Hepatocyte (in vitro differentiated cells): ENCODE measurements at regions not wholly inside any gene's neighbourhood (a gene's known extent, or its start where the extent isn't known, plus 50 kb on each side); places are given as distances from the start of the nearest gene placed in this dataset.

Experiments
- DNase-seq: peaks from one replicate; pipeline ENCODE4 v3.0.0-alpha.2; 2016; ENCODE audit warnings: low spot score
- H2AFZ ChIP-seq: fragments of 200-600 bp; sonication (generic); 2 replicates; pipeline ENCODE4 v1.6.0; 2016; ENCODE audit warnings: antibody characterized with exemption, mild to moderate bottlenecking
- H3K27ac ChIP-seq: fragments of 200-600 bp; sonication (generic); 2 replicates; pipeline ENCODE4 v1.5.1; 2016; ENCODE audit warnings: mild to moderate bottlenecking
- H3K27me3 ChIP-seq: fragments of 200-600 bp; sonication (generic); 2 replicates; pipeline ENCODE4 v1.6.1; 2016
- H3K36me3 ChIP-seq: fragments of 200-600 bp; sonication (generic); replicated peaks from 2 replicates; pipeline ENCODE4 v1.5.1; 2016; ENCODE audit warnings: low read depth; ENCODE audit not compliant: insufficient read depth
- H3K4me1 ChIP-seq: fragments of 200-600 bp; sonication (generic); 2 replicates; pipeline ENCODE4 v1.5.1; 2016; ENCODE audit warnings: mild to moderate bottlenecking, moderate library complexity; ENCODE audit not compliant: insufficient read depth
- H3K4me2 ChIP-seq: fragments of 200-600 bp; sonication (generic); 2 replicates; pipeline ENCODE4 v1.6.0; 2016
- H3K4me3 ChIP-seq: fragments of 200-600 bp; sonication (generic); 2 replicates; pipeline ENCODE4 v1.5.1; 2016; ENCODE audit warnings: mild to moderate bottlenecking
- H3K79me2 ChIP-seq: fragments of 200-600 bp; sonication (generic); 2 replicates; pipeline ENCODE4 v1.6.0; 2017; ENCODE audit warnings: mild to moderate bottlenecking
- H3K9me2 ChIP-seq: fragments of 200-600 bp; sonication (generic); replicated peaks from 2 replicates; pipeline ENCODE4 v1.6.0; 2017; ENCODE audit warnings: mild to moderate bottlenecking; ENCODE audit not compliant: insufficient read depth
- H3K9me3 ChIP-seq: fragments of 200-600 bp; sonication (generic); 2 replicates; pipeline ENCODE4 v1.5.1; 2016; ENCODE audit warnings: low read depth, mild to moderate bottlenecking
- H4K20me1 ChIP-seq: fragments of 200-600 bp; sonication (generic); 2 replicates; pipeline ENCODE4 v1.6.0; 2016; ENCODE audit warnings: mild to moderate bottlenecking; ENCODE audit not compliant: insufficient read depth, poor library complexity, severe bottlenecking
- CTCF ChIP-seq: fragments of 200-600 bp; sonication (generic); IDR thresholded peaks from 2 replicates; pipeline ENCODE4 v1.5.1; 2016; ENCODE audit warnings: antibody characterized with exemption, mild to moderate bottlenecking; ENCODE audit not compliant: poor library complexity
- EZH2 ChIP-seq: fragments of 200-600 bp; sonication (generic); IDR thresholded peaks from 2 replicates; pipeline ENCODE4 v1.6.1; 2016; ENCODE audit warnings: antibody characterized with exemption, mild to moderate bottlenecking, borderline replicate concordance
- EZH2phosphoT487 ChIP-seq: fragments of 200-600 bp; sonication (generic); IDR thresholded peaks from one replicate; pipeline ENCODE4 v1.6.1; 2018; ENCODE audit warnings: antibody characterized with exemption, mild to moderate bottlenecking, low read depth, moderate library complexity; ENCODE audit not compliant: unreplicated experiment, severe bottlenecking
- WGBS: methylation state at CpG from one replicate; pipeline ENCODE4 v1.1.6; 2016; ENCODE audit warnings: low lambda C conversion rate; ENCODE audit errors: missing lambda C conversion rate; 5-methylcytosine and 5-hydroxymethylcytosine counted together

GRCh38 chr11:134830312-134830711 is 418.3 kb upstream of the B3GAT1 start:
- Histone ChIP-seq H3K9me3 (peaks cover 3% of the 10 kb centered on the region), H3K4me1 (no peaks in the 10 kb centered on the region), H3K36me3 (no peaks in the 10 kb centered on the region), H4K20me1 (no peaks in the 10 kb centered on the region), H3K79me2 (no peaks in the 10 kb centered on the region), H3K9me2 (no peaks in the 10 kb centered on the region), H3K4me3 (no peak overlapping the region), H3K4me2 (no peak overlapping the region), H3K27me3 (no peaks in the 10 kb centered on the region), H2AFZ (no peak overlapping the region), H3K27ac (no peak overlapping the region)
- TF ChIP-seq CTCF (no peak), EZH2 (no peak), EZH2phosphoT487 (no peak)
- no peak for DNase-seq

GRCh38 chr11:134823970-134824369 is 411.9 kb upstream of the B3GAT1 start:
- H3K4me3 ChIP-seq = no peak overlapping the region
- 89% methylated on average over 4 of the region's 4 CpGs for WGBS
- no peaks in the 10 kb centered on the region for H3K9me3 ChIP-seq
- H3K27ac ChIP-seq = no peak overlapping the region
- no peaks in the 10 kb centered on the region for H3K27me3 ChIP-seq
- H3K4me2 ChIP-seq = no peak overlapping the region
- H3K79me2 ChIP-seq = no peaks in the 10 kb centered on the region
- DNase-seq = no peak
- no peaks in the 10 kb centered on the region for H3K36me3 ChIP-seq
- no peak overlapping the region for H2AFZ ChIP-seq
- no peaks in the 10 kb centered on the region for H3K9me2 ChIP-seq
- TF ChIP-seq EZH2 (no peak), CTCF (no peak), EZH2phosphoT487 (no peak)
- H4K20me1 ChIP-seq = no peaks in the 10 kb centered on the region
- H3K4me1 ChIP-seq = peaks cover 3% of the 10 kb centered on the region

- no peaks in the 10 kb centered on the region for H3K36me3 ChIP-seq
- TF ChIP-seq CTCF = no peak
- TF ChIP-seq EZH2phosphoT487 = no peak
- no peak for TF ChIP-seq EZH2
- H3K9me3 ChIP-seq = no peaks in the 10 kb centered on the region
- DNase-seq = no peak
- H4K20me1 ChIP-seq = no peaks in the 10 kb centered on the region
- H3K4me2 ChIP-seq = no peak overlapping the region
- no peak overlapping the region for H3K27ac ChIP-seq
- 62% methylated on average over 8 of the region's 8 CpGs for WGBS
- H3K9me2 ChIP-seq = no peaks in the 10 kb centered on the region
- peaks cover 11% of the 10 kb centered on the region for H3K4me1 ChIP-seq
- no peaks in the 10 kb centered on the region for H3K79me2 ChIP-seq
- no peaks in the 10 kb centered on the region for H3K27me3 ChIP-seq
- H2AFZ ChIP-seq = no peak overlapping the region
- no peak overlapping the region for H3K4me3 ChIP-seq
Measured at GRCh38 chr11:134822897-134823296, 410.9 kb upstream of the B3GAT1 start.

- H3K4me3 ChIP-seq = no peak overlapping the region
- no peaks in the 10 kb centered on the region for H3K79me2 ChIP-seq
- H3K36me3 ChIP-seq = no peaks in the 10 kb centered on the region
- WGBS = 71% methylated on average over 4 of the region's 4 CpGs
- H4K20me1 ChIP-seq = no peaks in the 10 kb centered on the region
- DNase-seq = no peak
- no peaks in the 10 kb centered on the region for H3K9me3 ChIP-seq
- no peaks in the 10 kb centered on the region for H3K27me3 ChIP-seq
- no peak overlapping the region for H2AFZ ChIP-seq
- TF ChIP-seq EZH2phosphoT487 (no peak), CTCF (no peak), EZH2 (no peak)
- H3K4me2 ChIP-seq = no peak overlapping the region
- H3K9me2 ChIP-seq = no peaks in the 10 kb centered on the region
- peaks cover 12% of the 10 kb centered on the region for H3K4me1 ChIP-seq
- H3K27ac ChIP-seq = no peak overlapping the region
Measured at GRCh38 chr11:134821422-134821821, 409.4 kb upstream of the B3GAT1 start.
